Testis (tissue), 2 donors: ENCODE measurements at regions not wholly inside any gene's neighbourhood (a gene's known extent, or its start where the extent isn't known, plus 50 kb on each side); places are given as distances from the start of the nearest gene placed in this dataset.

ENCODE experiments used
- CTCF ChIP-seq, 3 experiments: fragments of 450-650 bp in 2 of 3; fragments of 200-600 bp in 1 of 3; sonication (generic) in 1 of 3; IDR thresholded peaks; one replicate each; pipeline ENCODE4 v1.5.1; 2016 to 2019; ENCODE audit warnings: antibody characterized with exemption in 3 of 3, mild to moderate bottlenecking in 2 of 3, moderate library complexity in 1 of 3
- POLR2A ChIP-seq: fragments of 450-650 bp; IDR thresholded peaks from one replicate; pipeline ENCODE4 v1.6.1; 2017; ENCODE audit warnings: antibody characterized with exemption, mild to moderate bottlenecking, moderate library complexity

- TF ChIP-seq CTCF (IDR thresholded peaks at IDR 0.05) (no peak), POLR2A (no peak)
Observed at GRCh38 chr14:54335569-54336155, 61.1 kb upstream of the CDKN3 start.
